ENCODE measurements at regions not wholly inside any gene's neighbourhood (a gene's known extent, or its start where the extent isn't known, plus 50 kb on each side); places are given as distances from the start of the nearest gene placed in this dataset. TPM values are rescaled to one million over a fixed set of nuclear protein-coding genes. Genes with fewer than 3 reads are reported as not detected.

DNA sequence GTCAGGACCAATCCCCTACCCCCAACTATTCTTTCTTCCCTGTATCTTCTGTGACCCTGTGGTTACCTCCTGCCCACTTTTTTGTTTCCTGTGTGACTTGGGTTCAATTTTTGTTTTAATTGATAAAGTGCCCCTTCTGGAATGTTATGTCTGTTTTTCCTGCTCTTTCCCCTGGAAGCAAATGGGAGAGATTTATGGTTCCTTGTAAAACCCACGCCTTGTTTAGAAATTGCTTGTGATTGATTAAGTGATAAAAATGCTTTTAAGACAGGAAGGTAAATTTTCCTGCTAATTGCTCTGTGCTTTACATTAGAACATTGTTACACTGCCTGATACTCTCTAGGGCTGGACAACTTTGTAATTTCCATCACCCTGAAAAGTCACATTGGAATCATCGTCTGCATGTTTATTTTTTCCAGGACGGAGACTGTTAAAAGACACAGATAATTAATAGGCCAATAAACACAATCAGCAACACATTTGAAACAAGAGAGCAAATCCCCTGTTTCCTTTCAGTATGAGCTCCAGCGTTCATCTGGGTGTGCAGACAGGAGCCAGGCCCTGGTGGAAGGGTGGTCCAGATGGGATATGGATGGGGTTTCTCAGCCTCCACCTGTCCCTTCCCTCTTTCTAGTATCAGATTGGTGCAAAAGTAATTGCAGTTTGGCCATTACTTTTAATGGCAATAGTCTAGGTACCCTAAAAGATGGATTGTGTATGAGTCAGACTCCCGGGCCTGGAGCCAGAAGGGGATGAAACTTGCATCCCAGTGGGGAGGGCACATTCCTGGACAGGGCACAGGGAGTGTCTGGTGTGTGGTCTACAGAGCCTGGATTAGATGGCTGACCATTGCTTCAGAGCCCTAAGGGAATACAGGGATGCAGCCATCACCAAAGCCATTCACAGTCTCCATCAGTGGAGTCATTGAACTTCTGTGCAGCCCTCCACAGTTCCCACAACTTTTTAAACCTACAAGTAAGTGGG, 58.1 kb upstream of the AGBL1 start:
- DNase-seq (ENCODE audit: low read depth) = no peak
- TF ChIP-seq, protein P1, sequence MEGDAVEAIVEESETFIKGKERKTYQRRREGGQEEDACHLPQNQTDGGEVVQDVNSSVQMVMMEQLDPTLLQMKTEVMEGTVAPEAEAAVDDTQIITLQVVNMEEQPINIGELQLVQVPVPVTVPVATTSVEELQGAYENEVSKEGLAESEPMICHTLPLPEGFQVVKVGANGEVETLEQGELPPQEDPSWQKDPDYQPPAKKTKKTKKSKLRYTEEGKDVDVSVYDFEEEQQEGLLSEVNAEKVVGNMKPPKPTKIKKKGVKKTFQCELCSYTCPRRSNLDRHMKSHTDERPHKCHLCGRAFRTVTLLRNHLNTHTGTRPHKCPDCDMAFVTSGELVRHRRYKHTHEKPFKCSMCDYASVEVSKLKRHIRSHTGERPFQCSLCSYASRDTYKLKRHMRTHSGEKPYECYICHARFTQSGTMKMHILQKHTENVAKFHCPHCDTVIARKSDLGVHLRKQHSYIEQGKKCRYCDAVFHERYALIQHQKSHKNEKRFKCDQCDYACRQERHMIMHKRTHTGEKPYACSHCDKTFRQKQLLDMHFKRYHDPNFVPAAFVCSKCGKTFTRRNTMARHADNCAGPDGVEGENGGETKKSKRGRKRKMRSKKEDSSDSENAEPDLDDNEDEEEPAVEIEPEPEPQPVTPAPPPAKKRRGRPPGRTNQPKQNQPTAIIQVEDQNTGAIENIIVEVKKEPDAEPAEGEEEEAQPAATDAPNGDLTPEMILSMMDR (IDR thresholded peaks at IDR 0.05; ENCODE audit: insufficient read depth, low read depth, low read length) = no peak
- no peak overlapping the region for H3K4me3 ChIP-seq (ENCODE audit: low read depth, low read length)

DNA sequence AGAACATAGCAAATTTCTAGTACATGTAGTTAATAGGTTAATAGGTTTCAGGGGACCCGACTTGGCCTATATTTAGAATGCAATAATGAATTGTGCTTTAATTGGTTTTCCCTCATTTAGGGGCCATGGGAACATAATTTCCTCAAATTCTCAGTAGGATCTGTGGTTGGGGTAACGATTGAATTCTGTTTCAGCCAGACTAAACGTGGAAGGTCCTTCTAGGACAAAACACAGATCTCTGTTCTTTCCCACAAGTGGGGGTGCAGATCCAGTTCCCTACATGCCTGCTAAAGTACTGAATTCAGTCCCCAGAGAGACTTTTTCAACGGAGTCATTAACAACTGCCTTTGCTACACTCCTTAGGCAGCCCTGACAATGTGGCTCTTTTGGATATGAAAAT, 50.7 kb upstream of the AGBL1 start:
- no peak overlapping the region for H3K4me3 ChIP-seq (ENCODE audit: low read depth, low read length)
- TF ChIP-seq, protein P1 (IDR thresholded peaks at IDR 0.05; ENCODE audit: insufficient read depth, low read depth, low read length) = no peak
- no peak for DNase-seq (ENCODE audit: low read depth)

Small RNA genes lying in the stretch of these regions (small RNA-seq; reads per million reads assigned to genes)
- gene AC104229.1 = not detected

Data from fibroblast of villous mesenchyme (primary cell).